ENCODE measurements at regions not wholly inside any gene's neighbourhood (a gene's known extent, or its start where the extent isn't known, plus 50 kb on each side); places are given as distances from the start of the nearest gene placed in this dataset.

DNA sequence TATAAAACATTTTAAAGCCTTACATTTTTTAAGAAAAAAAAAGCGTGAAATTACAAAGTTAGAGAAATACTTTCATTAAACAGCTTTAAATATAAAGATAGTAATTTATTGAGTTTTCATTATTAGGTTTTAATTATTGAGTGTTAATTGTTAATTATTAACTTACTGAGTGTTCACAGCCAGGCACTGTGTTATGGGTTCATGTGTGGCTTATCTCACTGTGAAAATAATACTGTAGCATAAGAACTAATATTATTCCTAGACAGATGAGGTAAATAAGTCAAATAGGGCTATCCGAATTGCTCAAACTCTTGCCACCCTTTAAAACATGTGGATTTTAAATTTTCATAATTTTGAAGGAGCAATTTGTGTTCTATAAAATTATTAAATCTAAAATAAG is 956.1 kb upstream of the PCDH20 start:
- TF ChIP-seq POLR2A (IDR thresholded peaks at IDR 0.05) (no peak), CTCF (IDR thresholded peaks at IDR 0.05) (no peak)
